ENCODE measurements at regions not wholly inside any gene's neighbourhood (a gene's known extent, or its start where the extent isn't known, plus 50 kb on each side); places are given as distances from the start of the nearest gene placed in this dataset.

DNA sequence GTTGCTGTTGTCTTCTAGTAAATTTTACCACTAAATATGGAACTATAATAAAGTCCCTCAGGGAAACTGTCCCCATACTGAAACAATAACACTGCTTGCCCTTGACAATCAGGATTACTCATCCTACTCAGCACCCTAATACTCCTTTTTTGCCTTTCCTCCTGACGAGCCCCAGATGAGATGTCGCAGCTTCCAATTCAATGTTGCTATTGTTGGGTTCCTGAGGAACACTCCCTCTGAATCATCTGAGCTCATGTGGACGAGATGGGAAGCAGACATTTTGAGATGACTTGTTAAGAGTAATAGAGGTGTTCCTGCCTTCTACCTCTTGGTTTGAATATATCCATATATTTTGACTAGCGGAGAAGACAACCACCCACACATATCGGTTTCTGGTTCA is 187.8 kb upstream of the FAM98A start:
- FAIRE-seq: no peak

DNA sequence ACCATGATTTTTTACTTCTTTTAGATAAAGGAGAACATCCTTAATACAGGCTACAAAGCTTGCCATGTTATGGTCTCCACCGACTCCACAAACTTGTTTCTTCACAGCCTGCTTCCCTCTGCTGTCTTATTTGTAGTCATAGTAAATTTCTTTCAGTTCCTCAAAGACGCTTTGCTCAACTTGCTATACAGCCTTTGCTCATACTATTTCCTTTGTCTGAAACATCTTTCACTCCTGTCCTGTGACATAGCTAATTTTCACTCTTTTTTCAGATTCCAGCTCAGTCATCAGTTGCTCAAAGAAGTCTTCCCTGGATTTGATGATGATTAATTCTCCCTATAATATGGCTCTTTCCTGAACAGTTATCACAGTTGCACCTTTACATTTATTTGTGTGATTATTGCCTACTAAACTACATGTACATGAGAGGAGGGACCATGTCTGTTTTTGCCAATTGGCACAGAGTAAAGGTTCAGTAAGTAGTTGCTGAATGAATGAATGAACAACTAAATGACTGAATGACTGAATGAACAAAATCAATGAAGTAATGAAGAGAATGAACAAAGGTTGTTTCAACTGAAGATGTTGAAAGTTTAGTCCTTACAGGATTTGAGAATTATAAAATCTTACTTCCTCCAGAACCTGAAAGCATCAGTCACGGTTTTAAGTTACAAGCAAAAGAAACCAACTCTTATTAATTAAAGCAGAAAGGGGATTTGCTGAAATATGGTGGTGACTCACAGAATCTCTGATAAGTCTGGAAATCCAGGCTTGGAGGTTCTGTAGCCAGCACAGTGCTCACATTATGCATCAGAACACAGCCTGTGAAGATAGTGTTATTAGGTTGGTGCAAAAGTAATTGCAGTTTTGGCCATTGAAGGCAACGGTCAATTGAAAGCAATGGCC is 186.4 kb upstream of the FAM98A start:
- FAIRE-seq: no peak

GRCh38 chr2:33784488-33784887 is 185.4 kb upstream of the FAM98A start:
- FAIRE-seq: no peak

GRCh38 chr2:33782395-33783230 is 183.5 kb upstream of the FAM98A start:
- FAIRE-seq: no peak

- no peak for FAIRE-seq
These were observed 178.7 kb upstream of the FAM98A start for GRCh38 chr2:33777786-33778185.

GRCh38 chr2:33775306-33775705 is 176.2 kb upstream of the FAM98A start:
- FAIRE-seq: no peak

GRCh38 chr2:33770023-33770422 is 170.9 kb upstream of the FAM98A start:
- no peak for FAIRE-seq

DNA sequence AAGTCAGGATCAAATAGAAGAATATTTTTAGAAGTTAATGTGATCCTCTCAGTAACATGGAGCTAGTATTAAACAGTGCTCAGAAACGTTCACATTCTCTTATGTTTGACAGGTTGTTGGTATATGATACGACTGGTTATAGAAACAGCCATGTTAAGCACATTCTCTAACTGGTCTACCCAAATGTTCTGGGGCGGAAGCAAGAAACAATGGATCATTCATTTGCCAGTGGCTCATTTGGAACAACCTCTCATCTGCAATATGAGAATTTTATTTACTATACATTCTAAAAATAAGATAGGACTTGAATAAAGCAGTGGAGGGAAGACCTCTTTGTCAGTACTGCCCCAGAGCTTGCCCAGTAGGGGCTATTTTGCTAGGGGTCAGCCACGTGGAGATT is 167.1 kb upstream of the FAM98A start:
- no peak for FAIRE-seq

GRCh38 chr2:33765122-33765521 is 166.0 kb upstream of the FAM98A start:
- no peak for FAIRE-seq

DNA sequence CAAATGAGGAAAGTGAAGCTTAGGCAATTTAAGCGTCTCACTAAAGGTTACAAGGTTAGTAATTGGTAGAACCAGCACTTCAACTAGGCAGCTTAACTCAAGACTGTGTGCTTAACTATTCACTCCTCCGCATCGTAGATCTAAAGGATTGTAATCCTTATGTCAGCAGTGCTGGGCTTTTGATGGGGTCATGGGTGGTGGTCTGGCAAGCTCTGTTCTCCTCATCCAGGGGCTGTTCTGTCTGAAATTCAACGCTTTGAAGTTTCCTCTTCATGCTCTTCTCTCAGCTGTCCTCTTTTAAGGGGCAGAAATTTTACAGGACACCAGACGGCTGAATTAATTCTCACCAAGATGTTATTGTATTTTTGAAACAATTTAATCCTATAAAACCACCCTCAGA is 165.5 kb upstream of the FAM98A start:
- FAIRE-seq: no peak

GRCh38 chr2:33763671-33764310 is 164.7 kb upstream of the FAM98A start:
- FAIRE-seq: no peak

DNA sequence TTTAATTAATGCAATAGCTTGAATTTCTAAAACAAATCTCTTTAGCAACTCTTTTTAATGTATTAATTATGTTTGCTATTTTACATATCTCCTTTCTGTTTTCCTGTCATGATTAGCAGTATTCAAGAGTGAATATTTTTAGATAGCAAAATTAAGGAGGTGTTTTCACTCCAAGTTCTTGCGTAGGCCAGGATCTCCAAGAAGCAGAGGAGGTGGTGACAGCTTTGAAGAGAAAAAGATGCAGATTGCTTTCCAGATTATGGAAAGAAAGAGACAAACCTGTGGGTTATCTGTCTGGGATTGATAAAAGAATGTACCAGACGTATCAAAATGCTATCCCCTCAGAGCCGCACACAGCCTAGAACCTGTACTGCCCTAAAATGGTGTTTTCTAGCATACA is 163.5 kb upstream of the FAM98A start:
- FAIRE-seq: no peak

DNA sequence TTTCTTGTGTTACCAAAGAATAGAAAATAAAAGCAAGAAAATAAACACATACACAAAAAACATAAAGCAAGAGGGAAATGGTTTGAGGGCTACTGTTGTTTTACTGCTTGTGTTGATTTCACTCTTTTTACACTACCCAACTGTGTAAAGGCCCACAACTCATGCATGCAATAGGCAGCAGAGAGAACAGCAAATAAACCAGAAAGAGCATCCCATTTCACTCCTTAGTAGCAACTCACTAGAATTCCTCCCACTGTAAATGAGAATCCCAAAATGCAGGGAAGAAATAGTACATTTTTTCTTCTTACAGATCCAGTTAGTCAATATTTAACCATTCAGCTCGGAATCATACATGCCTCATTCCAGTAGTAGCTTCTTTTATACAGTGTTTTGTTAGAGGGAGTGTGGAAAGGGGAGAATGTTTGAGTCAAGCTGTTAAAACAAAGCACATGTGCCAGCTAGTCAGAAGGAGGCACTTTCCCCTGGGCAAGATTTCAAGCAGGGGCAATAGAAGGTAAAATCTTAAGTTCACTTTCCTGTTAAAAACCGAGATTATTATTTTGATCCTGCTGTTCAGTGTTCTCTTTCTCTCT is 147.2 kb upstream of the FAM98A start:
- FAIRE-seq: no peak

DNA sequence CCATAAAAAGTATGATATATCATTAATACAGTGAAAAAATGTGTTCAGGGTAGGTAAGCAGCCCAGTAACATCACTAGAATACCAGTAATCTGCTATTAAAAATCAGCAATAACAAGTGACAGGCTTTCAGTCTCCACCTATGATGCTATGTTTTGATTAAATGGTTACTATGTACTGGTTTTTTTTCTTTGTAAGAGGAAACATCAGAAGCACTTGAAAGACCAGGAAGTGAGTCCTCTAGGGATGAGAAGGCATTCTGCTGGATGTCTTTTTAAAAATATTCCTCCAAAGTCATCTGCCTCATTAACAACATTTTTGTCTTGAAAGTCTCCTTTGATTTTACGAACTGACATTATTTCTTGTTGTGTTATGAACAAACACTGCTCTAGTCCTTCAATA is 136.0 kb upstream of the FAM98A start:
- no peak for FAIRE-seq

GRCh38 chr2:33730804-33731203 is 131.7 kb upstream of the FAM98A start:
- no peak for FAIRE-seq

- FAIRE-seq: no peak
These were observed 131.1 kb upstream of the FAM98A start for GRCh38 chr2:33730193-33730592.

DNA sequence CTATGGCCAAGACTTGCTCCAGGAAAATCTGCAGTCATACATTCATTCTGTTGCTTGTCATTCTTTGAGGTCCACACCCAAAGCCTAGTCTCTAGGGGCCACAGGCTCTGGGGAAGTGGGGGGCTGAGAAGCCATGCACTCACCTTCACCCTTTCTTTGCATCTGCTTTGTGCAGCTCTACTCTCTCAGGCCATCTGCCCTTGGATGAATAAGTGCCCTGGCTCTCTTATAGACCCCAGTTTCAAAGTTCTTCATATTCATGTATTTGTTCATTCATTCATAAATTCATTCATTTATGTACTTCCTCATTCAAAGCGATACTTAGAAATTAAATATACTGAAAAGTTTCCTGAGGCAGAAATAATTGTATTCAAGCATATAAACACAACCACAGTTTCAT is 130.3 kb upstream of the FAM98A start:
- FAIRE-seq: no peak

- FAIRE-seq: no peak
These were observed 129.0 kb upstream of the FAM98A start for GRCh38 chr2:33728106-33728505.

- no peak for FAIRE-seq
These were observed 128.4 kb upstream of the FAM98A start for GRCh38 chr2:33727361-33728032.

GRCh38 chr2:33726415-33726814 is 127.3 kb upstream of the FAM98A start:
- no peak for FAIRE-seq

GRCh38 chr2:33723329-33723728 is 124.2 kb upstream of the FAM98A start:
- FAIRE-seq: no peak

- FAIRE-seq: no peak
These were observed 120.0 kb upstream of the FAM98A start for GRCh38 chr2:33719067-33719466.

- no peak for FAIRE-seq
These were observed 113.6 kb upstream of the FAM98A start for GRCh38 chr2:33712674-33713073.

All from G401.6 (cell line).